H1 (cell line): ENCODE measurements at regions not wholly inside any gene's neighbourhood (a gene's known extent, or its start where the extent isn't known, plus 50 kb on each side); places are given as distances from the start of the nearest gene placed in this dataset.

Experiments
- CTCF ChIA-PET: fragments of 300-600 bp; sonication (Branson Sonifier 250); formaldehyde crosslinking; loops from one replicate; lab custom pipeline; 2021; ENCODE audit not compliant: partially characterized antibody; lab: Charles Lee
- POLR2A ChIA-PET: fragments of 300-600 bp; sonication (Branson Sonifier 250); formaldehyde crosslinking; loops from one replicate; lab custom pipeline; 2021; ENCODE audit warnings: inconsistent platforms; ENCODE audit not compliant: partially characterized antibody; lab: Charles Lee
- DNase-seq, 2 experiments: peaks; one replicate each; pipeline versions ENCODE4 v3.0.0 to v3.0.0-alpha.2; 2010 to 2022; ENCODE audit warnings: low spot score in 2 of 2, low read depth in 1 of 2, mixed read lengths in 1 of 2
- FAIRE-seq: peaks from 2 replicates; lab custom pipeline; 2011; peaks lifted over from hg19 to GRCh38; lab: Jason Lieb, UNC
- H2AFZ ChIP-seq: 2 replicates; pipeline ENCODE4 v1.8.1; 2012; ENCODE audit warnings: low read length, inconsistent platforms
- H2AK5ac ChIP-seq: 2 replicates; pipeline ENCODE4 v1.6.1; 2013; ENCODE audit warnings: low read depth, low read length
- H2BK120ac ChIP-seq: replicated peaks from 2 replicates; pipeline ENCODE3; 2013; ENCODE audit warnings: low read depth, low read length, inconsistent platforms
- H2BK12ac ChIP-seq: 2 replicates; pipeline ENCODE4 v1.6.1; 2013; ENCODE audit warnings: low read depth, low read length
- H2BK15ac ChIP-seq: 2 replicates; pipeline ENCODE4 v1.6.1; 2013; ENCODE audit warnings: low read length
- H2BK20ac ChIP-seq: 2 replicates; pipeline ENCODE4 v1.6.1; 2013; ENCODE audit warnings: low read length
- H2BK5ac ChIP-seq: 2 replicates; pipeline ENCODE4 v1.6.1; 2013; ENCODE audit warnings: low read depth, low read length
- H3K14ac ChIP-seq: 2 replicates; pipeline ENCODE4 v1.6.1; 2013; ENCODE audit warnings: inconsistent platforms; ENCODE audit not compliant: insufficient read length
- H3K18ac ChIP-seq: 2 replicates; pipeline ENCODE4 v1.6.1; 2013; ENCODE audit warnings: low read length; ENCODE audit errors: extremely low read depth
- H3K23ac ChIP-seq: 2 replicates; pipeline ENCODE4 v1.6.1; 2013; ENCODE audit warnings: inconsistent platforms; ENCODE audit not compliant: insufficient read length
- H3K23me2 ChIP-seq: 2 replicates; pipeline ENCODE4 v1.6.1; 2013; ENCODE audit warnings: low read depth, low read length
- H3K27ac ChIP-seq: 2 replicates; pipeline ENCODE4 v1.6.1; 2011; ENCODE audit warnings: low read depth, low read length, inconsistent platforms
- H3K27me3 ChIP-seq, 4 experiments: replicated peaks in 1 of 4; 1 replicate in 1 of 4; 2 replicates in 3 of 4; pipeline versions ENCODE4 v1.6.1 to v1.8.1; 2011 to 2013; ENCODE audit warnings: low read length in 3 of 4, mild to moderate bottlenecking in 3 of 4, inconsistent platforms in 2 of 4, mixed read lengths in 2 of 4, moderate library complexity in 1 of 4; ENCODE audit not compliant: control insufficient read depth in 3 of 4, insufficient read depth in 3 of 4; ENCODE audit errors: extremely low read depth in 1 of 4
- H3K36me3 ChIP-seq, 4 experiments: 2 replicates each; pipeline versions ENCODE4 v1.6.1 to v1.8.1; 2011 to 2013; ENCODE audit warnings: mild to moderate bottlenecking in 4 of 4, low read length in 3 of 4, moderate library complexity in 2 of 4, control low read depth in 1 of 4, inconsistent platforms in 1 of 4; ENCODE audit not compliant: insufficient read depth in 4 of 4, control insufficient read depth in 2 of 4
- H3K4ac ChIP-seq: replicated peaks from 2 replicates; pipeline ENCODE3; 2013; ENCODE audit warnings: low read length, low read depth, mixed read lengths, inconsistent platforms; ENCODE audit not compliant: insufficient read length
- H3K4me1 ChIP-seq, 4 experiments: replicated peaks in 1 of 4; 1 replicate in 1 of 4; 2 replicates in 3 of 4; pipeline versions ENCODE4 v1.6.1 to v1.8.1; 2011 to 2013; ENCODE audit warnings: low read length in 3 of 4, inconsistent platforms in 2 of 4, mixed read lengths in 1 of 4; ENCODE audit not compliant: insufficient read depth in 4 of 4, control insufficient read depth in 3 of 4
- H3K4me2 ChIP-seq, 2 experiments: 2 replicates each; pipeline versions ENCODE4 v1.6.1 to v1.8.1; 2011 to 2013; ENCODE audit warnings: low read depth in 2 of 2, low read length in 2 of 2, control low read depth in 1 of 2, inconsistent platforms in 1 of 2, mild to moderate bottlenecking in 1 of 2; ENCODE audit not compliant: insufficient read depth in 1 of 2
- H3K4me3 ChIP-seq, 4 experiments: fragments of 200-600, 300-600 bp in 1 of 4; sonication (generic), shearing (Covaris generic), sonication (Bioruptor Twin) in 1 of 4; 2 replicates each; pipeline versions ENCODE4 v1.5.1 to v1.8.1; 2011 to 2016; ENCODE audit warnings: low read length in 4 of 4, low read depth in 3 of 4, control low read depth in 2 of 4, inconsistent platforms in 2 of 4, mild to moderate bottlenecking in 2 of 4, mixed read lengths in 1 of 4, moderate library complexity in 1 of 4; ENCODE audit not compliant: insufficient read depth in 2 of 4; ENCODE audit errors: extremely low read depth in 1 of 4
- H3K56ac ChIP-seq: replicated peaks from 2 replicates; pipeline ENCODE3; 2013; ENCODE audit warnings: low read depth, mild to moderate bottlenecking, mixed read lengths, low read length, inconsistent platforms; ENCODE audit not compliant: insufficient read length
- H3K79me1 ChIP-seq: 2 replicates; pipeline ENCODE4 v1.6.1; 2013; ENCODE audit warnings: low read depth, low read length, control low read depth
- H3K79me2 ChIP-seq, 2 experiments: 2 replicates each; pipeline versions ENCODE4 v1.6.1 to v1.8.1; 2012 to 2013; ENCODE audit warnings: low read length in 2 of 2, mild to moderate bottlenecking in 2 of 2, inconsistent platforms in 1 of 2; ENCODE audit not compliant: insufficient read depth in 2 of 2, control insufficient read depth in 1 of 2
- H3K9ac ChIP-seq, 4 experiments: replicated peaks in 1 of 4; 1 replicate in 1 of 4; 2 replicates in 3 of 4; pipeline versions ENCODE4 v1.6.1 to v1.8.1; 2011 to 2013; ENCODE audit warnings: low read depth in 3 of 4, low read length in 3 of 4, control low read depth in 2 of 4, mild to moderate bottlenecking in 2 of 4, moderate library complexity in 2 of 4, inconsistent platforms in 1 of 4; ENCODE audit errors: extremely low read depth in 1 of 4
- H3K9me3 ChIP-seq, 2 experiments: 2 replicates each; pipeline versions ENCODE4 v1.6.1 to v1.8.1; 2012 to 2013; ENCODE audit warnings: mild to moderate bottlenecking in 2 of 2, moderate library complexity in 2 of 2, control low read depth in 1 of 2, inconsistent platforms in 1 of 2, low read depth in 1 of 2, low read length in 1 of 2, mixed read lengths in 1 of 2; ENCODE audit not compliant: insufficient read depth in 2 of 2
- H4K20me1 ChIP-seq, 2 experiments: replicated peaks in 1 of 2; 2 replicates each; pipeline versions ENCODE3 to v1.8.1; 2011 to 2013; ENCODE audit warnings: inconsistent platforms in 2 of 2, low read length in 2 of 2, mild to moderate bottlenecking in 1 of 2; ENCODE audit not compliant: insufficient read depth in 2 of 2, control insufficient read depth in 1 of 2
- H4K5ac ChIP-seq: 2 replicates; pipeline ENCODE4 v1.6.1; 2013; ENCODE audit warnings: low read length, low read depth, mixed read lengths, inconsistent platforms; ENCODE audit not compliant: insufficient read length
- H4K8ac ChIP-seq: 2 replicates; pipeline ENCODE4 v1.8.0; 2013; ENCODE audit warnings: mild to moderate bottlenecking, moderate library complexity, low read length, inconsistent platforms; ENCODE audit not compliant: insufficient read depth; ENCODE audit errors: extremely low read depth
- H4K91ac ChIP-seq: replicated peaks from 2 replicates; pipeline ENCODE3; 2013; ENCODE audit warnings: low read length, mixed read lengths, inconsistent platforms; ENCODE audit not compliant: insufficient read length
- KDM4A ChIP-seq: IDR thresholded peaks from one replicate; pipeline ENCODE4 v1.7.1; 2012; ENCODE audit warnings: low read depth, mild to moderate bottlenecking, moderate library complexity, low read length, inconsistent platforms; ENCODE audit not compliant: severe bottlenecking
- TEAD4 ChIP-seq: IDR thresholded peaks from 2 replicates; pipeline ENCODE4 v1.6.1; 2012; ENCODE audit warnings: low read depth, low read length, inconsistent platforms, mixed read lengths
- WGBS, 2 experiments: shearing (Covaris generic) in 1 of 2; methylation state at CpG; one replicate each; pipeline versions ENCODE4 v1.1.6 to v1.1.7; 2013 to 2015; ENCODE audit warnings: low lambda C conversion rate in 2 of 2, mixed read lengths in 2 of 2, inconsistent platforms in 1 of 2, low coverage in 1 of 2, missing lambda C conversion rate in 1 of 2; ENCODE audit not compliant: insufficient replicate concordance in 2 of 2, insufficient coverage in 1 of 2, insufficient read length in 1 of 2; ENCODE audit errors: extremely low coverage in 1 of 2, missing lambda C conversion rate in 1 of 2; 5-methylcytosine and 5-hydroxymethylcytosine counted together

DNA sequence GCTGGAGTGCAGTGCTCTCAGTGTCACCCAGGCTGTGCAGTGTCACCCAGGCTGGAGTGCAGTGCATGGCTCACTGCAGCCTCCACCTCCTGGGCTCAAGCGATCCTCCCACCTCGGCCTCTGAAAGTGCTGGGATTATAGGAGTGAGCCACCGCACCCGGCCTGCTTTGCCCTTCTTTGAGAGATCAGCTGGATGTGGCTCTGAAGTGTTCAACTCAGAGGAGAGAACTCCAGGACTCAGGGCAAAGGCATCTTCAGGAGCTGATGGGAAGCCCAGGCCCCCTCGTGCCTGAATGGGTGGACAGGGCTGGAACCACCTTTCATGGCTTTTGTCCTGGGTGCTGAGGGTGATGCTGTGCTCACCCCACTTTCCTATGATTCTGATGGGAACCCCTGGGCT, 52.0 kb upstream of the HAAO start:
- H3K23me2 ChIP-seq, result no peaks in the 10 kb centered on the region; the same call in 1 of the 2 replicates
- H3K36me3 ChIP-seq, result no peaks in the 10 kb centered on the region
- H3K18ac ChIP-seq, result no peak overlapping the region
- no peak overlapping the region for H3K4ac ChIP-seq
- H3K4me2 ChIP-seq, result no peak overlapping the region
- POLR2A ChIA-PET, result no interaction called here
- CTCF ChIA-PET, result interaction anchor here (1.4 to 15.1 kb wide), 2 partner anchors 9 to 15 kb away, joined by 3 to 137 read pairs; no protein-coding TSS in a partner anchor
- H4K8ac ChIP-seq, result no peak overlapping the region
- H4K20me1 ChIP-seq, result no peaks in the 10 kb centered on the region
- no peaks in the 10 kb centered on the region for H3K9me3 ChIP-seq
- no peak for FAIRE-seq
- H3K14ac ChIP-seq, result no peak overlapping the region
- no peak overlapping the region for H3K27ac ChIP-seq
- H3K79me1 ChIP-seq, result no peaks in the 10 kb centered on the region
- H2BK15ac ChIP-seq, result no peak overlapping the region
- H3K4me3 ChIP-seq, result no peak overlapping the region
- no peak overlapping the region for H2BK5ac ChIP-seq
- no peak overlapping the region for H2AK5ac ChIP-seq
- H3K56ac ChIP-seq, result no peak overlapping the region
- H3K79me2 ChIP-seq, result no peaks in the 10 kb centered on the region
- H2BK20ac ChIP-seq, result no peak overlapping the region
- no peak overlapping the region for H4K91ac ChIP-seq
- H3K9ac ChIP-seq, result no peak overlapping the region
- no peak overlapping the region for H2BK12ac ChIP-seq
- TF ChIP-seq TEAD4 (no peak), KDM4A (no peak)
- H2AFZ ChIP-seq, result no peak overlapping the region
- no peaks in the 10 kb centered on the region for H3K4me1 ChIP-seq
- H4K5ac ChIP-seq, result no peak overlapping the region
- no peak overlapping the region for H2BK120ac ChIP-seq
- H3K27me3 ChIP-seq, result no peaks in the 10 kb centered on the region
- no peak for DNase-seq
- 95% methylated on average over 5 of the region's 5 CpGs; no CpG with 5 or more reads in 1 of the 2 experiments for WGBS, 2 experiments
- no peak overlapping the region for H3K23ac ChIP-seq
